Kidney tubule cell (primary cell): ENCODE measurements at regions not wholly inside any gene's neighbourhood (a gene's known extent, or its start where the extent isn't known, plus 50 kb on each side); places are given as distances from the start of the nearest gene placed in this dataset.
"Not testable (repeated sequence)": the region's sequence is repeated elsewhere in the genome, so short reads cannot be mapped to it uniquely, and the experiment has no call there.

ENCODE experiments used
- DNase-seq: peaks from one replicate; pipeline ENCODE4 v3.0.0-alpha.2; 2018; ENCODE audit warnings: low spot score

- DNase-seq: no peak
Observed at GRCh38 chr12:124706363-124706762, 139.0 kb upstream of the NCOR2 start.

- no peak for DNase-seq
Observed at GRCh38 chr12:124705545-124706138, 138.2 kb upstream of the NCOR2 start.

- DNase-seq: no peak
Observed at GRCh38 chr12:124704619-124705018, 137.2 kb upstream of the NCOR2 start.

DNA sequence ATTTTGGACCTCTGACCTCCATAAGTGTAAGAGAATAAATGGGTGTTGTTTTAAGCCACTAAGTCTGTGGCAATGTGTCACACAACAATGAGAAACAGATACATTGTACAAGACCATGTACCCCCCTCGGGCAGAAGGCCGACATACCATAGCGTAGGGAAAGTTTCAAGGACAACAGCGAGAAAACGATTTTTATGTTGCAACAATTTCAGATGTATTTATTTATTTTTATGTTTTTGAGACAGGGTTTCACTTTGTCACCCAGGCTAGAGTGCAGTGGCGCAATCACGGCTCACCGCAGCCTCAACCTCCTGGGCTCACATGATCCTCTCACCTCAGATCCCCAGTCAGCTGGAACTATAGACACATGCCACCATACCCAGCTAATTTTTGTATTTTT is 136.4 kb upstream of the NCOR2 start:
- no peak for DNase-seq

GRCh38 chr12:124702736-124703135 is 135.3 kb upstream of the NCOR2 start:
- no peak for DNase-seq

DNA sequence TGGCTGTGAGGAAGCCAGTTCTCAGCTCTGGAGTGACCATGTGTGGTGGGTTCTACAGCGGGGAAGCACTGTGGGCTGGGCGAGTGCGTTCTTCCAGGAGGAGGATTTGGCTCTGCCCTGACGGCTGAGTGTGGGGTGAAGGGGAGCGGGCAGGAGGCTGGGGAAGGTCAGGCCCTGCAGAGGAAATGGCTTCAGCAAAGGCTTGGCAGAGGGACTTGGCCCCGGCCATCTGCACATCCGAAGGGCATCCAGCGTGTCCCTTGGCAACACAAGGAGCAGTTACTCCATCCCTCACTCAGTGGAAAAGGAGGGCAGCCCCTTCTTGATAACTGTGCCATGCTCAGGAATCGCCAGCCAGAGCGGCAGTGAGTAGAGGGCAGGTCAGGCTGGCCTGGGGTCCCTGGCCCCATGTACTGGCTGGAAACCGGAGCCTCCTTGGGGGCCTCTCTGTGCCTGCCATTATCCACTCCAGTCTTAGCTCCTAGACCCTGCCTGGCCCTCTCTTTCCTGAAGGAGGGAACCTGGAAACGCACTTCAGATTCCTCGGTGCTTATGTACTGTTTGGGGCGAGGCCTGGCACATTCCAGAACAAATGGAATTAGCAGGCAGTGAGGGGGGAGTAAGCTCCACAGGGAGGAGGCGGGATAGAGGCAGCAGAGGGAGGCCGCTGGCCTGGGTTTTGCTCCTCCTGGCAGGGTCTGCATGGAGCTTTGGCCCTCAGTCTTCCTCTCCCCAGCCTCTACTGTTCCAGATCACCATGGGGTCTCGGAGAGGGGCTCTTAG is 133.6 kb upstream of the NCOR2 start:
- DNase-seq: no peak

- no peak for DNase-seq
Observed at GRCh38 chr12:124699909-124700308, 132.5 kb upstream of the NCOR2 start.

- no peak for DNase-seq
Observed at GRCh38 chr12:124698998-124699305, 131.5 kb upstream of the NCOR2 start.

GRCh38 chr12:124698211-124698997 is 131.0 kb upstream of the NCOR2 start:
- no peak for DNase-seq

- DNase-seq: not testable (repeated sequence)
Observed at GRCh38 chr12:124697722-124698121, 130.3 kb upstream of the NCOR2 start.

DNA sequence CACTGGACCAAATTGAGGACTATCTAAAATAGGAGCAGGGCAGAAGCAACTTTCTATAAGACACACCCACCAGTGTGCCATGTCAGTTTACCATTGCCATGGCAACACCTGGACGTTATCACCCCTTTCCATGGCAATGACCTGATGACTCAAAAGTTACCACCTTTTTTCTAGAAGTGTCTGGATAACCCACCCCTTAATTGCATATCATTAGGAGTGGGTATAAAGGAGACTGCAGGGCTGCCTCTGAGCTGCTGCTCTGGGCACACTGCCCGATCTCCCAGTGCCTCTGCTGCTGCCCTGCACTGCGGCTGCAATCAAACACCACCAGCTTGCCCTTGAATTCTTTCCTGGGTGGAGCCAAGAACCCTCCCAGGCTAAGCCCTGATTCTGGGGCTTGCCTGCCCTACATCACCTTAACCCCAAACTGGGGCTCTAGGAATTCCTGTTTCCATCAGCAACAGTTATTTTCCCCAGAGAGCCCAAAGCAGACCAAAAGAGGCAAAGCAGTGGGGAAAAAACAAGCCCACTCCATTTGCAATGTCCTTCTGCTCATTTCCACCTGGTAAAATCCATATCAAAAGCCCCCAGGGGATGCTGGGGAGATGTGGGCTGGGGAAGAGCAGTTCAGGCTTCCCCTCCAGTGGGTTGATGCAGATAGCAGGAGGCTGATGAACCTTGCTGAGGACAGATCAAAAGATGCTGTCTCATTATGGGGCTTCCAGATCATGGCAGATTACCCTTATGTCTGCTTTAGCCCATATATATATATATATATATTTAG is 129.5 kb upstream of the NCOR2 start:
- no peak for DNase-seq

- DNase-seq: no peak
Observed at GRCh38 chr12:124695861-124696260, 128.4 kb upstream of the NCOR2 start.

DNA sequence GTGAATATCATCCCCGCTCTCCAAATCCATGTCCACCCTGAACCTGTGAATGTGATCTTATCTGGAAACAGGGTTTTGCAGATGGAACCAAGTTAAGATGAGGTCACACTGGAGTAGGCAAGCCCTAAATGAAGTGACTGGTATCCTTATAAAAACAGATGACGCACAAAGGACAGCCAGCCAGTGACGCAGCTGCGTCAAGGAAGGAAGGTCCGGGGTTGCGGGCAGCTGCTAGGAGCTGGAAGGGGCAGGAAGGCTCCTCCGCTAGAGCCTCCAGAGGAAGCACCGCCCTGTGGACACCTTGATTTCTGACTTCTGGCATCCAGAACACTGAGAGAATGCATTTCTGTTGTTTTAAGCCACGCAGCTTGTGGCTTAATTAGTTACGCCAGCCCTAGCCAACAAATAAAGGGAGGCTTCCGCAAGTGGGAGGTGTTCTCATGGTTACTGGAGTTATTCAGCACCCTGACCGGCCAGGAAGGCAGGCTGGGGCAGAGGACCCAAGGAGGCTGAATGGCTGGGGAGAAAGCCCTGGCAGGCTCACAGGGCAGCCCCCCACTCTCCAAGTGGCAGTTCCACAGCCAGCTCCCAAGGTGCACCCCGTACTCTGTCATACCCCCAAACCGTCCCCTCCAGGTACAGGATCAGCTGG is 127.6 kb upstream of the NCOR2 start:
- peak; percentile 90 for DNase-seq

- DNase-seq: no peak
Observed at GRCh38 chr12:124694250-124694649, 126.8 kb upstream of the NCOR2 start.

DNA sequence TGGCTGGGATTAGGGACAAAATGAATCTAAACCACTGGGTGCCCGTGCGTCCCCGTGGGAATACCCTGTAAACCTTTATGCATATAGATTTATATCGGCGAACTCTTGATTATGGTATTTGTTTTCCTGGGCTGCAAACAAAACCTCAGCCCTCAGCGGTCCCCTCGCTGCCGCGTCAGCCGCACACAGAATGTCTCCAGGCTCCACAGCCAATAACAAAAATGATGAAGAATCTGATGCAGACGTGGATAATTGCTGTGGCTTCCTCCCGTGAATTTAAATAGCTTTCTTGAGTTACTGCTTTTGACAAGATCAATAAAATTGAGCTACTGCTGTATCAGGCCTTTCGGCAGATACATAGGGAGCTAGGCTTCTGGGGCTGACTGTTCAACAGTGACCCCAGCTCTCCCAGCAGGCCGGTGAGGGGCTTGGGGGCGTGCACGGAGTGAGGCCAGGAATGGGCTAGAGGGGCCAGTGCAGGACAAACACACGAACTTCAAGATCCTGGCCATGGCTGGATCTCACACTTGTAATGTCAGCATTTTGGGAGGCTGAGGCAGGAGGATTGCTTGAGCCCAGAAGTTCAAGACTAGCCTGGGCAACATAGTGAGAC is 125.8 kb upstream of the NCOR2 start:
- DNase-seq: no peak

- DNase-seq: no peak
Observed at GRCh38 chr12:124692443-124692842, 125.0 kb upstream of the NCOR2 start.

GRCh38 chr12:124691429-124691828 is 124.0 kb upstream of the NCOR2 start:
- no peak for DNase-seq

DNA sequence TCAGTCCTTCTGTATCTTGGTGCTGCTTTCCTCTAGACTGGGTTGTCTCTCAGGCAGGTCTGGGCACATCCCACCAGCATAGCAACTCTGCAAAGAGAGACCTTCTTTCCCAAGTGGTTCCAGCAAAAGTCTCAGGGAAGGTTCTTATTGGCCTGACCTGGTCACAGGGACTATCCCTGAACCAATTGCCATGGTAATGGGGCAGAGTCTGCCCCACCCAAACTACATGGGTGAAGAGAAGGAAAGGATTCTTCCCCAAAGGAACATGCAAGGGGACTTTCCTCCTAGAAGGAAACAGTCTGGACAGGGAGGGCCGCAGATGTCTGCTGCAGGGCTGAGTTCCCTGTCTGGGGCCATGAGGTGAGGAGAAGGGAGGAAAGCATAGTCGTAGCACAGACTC is 122.2 kb upstream of the NCOR2 start:
- DNase-seq: no peak

DNA sequence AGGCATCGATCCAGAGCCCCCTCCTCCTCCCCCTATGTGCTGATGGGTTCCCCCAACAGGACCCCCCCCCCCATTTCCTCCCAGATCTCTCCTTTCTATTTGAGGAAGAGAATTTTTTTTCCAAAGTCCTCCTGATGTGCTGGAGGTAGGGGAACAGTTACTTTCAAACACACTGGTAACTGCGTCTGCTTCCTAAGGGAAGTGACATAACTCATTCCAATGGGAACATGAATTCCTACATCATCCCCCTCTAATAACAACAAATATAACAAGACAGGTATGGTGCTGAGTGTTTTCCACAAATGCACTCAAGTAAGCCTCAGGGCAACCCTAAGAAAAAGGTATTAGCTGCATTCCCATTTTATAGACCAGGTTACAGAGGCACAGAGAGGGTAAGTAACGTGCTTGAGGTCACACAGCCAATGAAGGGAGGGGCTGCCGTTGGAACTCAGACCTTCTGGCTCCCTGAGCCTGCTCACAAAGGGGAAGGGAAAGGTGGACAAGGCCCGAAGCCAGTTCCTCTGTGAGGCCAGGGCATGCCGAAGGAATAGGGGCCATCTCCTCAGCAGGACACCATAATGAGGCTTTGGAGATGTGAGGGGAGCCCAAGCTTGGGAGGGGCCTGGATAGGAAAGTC is 121.1 kb upstream of the NCOR2 start:
- DNase-seq: no peak

- no peak for DNase-seq
Observed at GRCh38 chr12:124687917-124688316, 120.5 kb upstream of the NCOR2 start.
